ENCODE measurements at regions not wholly inside any gene's neighbourhood (a gene's known extent, or its start where the extent isn't known, plus 50 kb on each side); places are given as distances from the start of the nearest gene placed in this dataset.
"Not testable (repeated sequence)": the region's sequence is repeated elsewhere in the genome, so short reads cannot be mapped to it uniquely, and the experiment has no call there.

GRCh38 chr18:14415806-14416205 is 127.6 kb downstream of the POTEC start:
- not testable (repeated sequence) for TF ChIP-seq POLR2A (IDR thresholded peaks at IDR 0.05); EP300 (IDR thresholded peaks at IDR 0.05; ENCODE audit: low read depth)
- TF ChIP-seq CTCF (IDR thresholded peaks at IDR 0.05): peak in 4 of 5 experiments; percentile 25 to 48 (median 32)
